ENCODE measurements at regions not wholly inside any gene's neighbourhood (a gene's known extent, or its start where the extent isn't known, plus 50 kb on each side); places are given as distances from the start of the nearest gene placed in this dataset.
A peak's percentile ranks its signal among the peaks of the same experiment; 100 is the strongest.

GRCh38 chr15:70268698-70269251 lies 171.1 kb upstream of the TLE3 start:
- no peak for DNase-seq (ENCODE audit: low spot score in 2 of 2)
- Mint-ChIP-seq H3K27ac (no peak overlapping the region), H3K9me3 (no peaks in the 10 kb centered on the region), H3K36me3 (no peaks in the 10 kb centered on the region)
- peak; percentile 10 to 63 for ATAC-seq

DNA sequence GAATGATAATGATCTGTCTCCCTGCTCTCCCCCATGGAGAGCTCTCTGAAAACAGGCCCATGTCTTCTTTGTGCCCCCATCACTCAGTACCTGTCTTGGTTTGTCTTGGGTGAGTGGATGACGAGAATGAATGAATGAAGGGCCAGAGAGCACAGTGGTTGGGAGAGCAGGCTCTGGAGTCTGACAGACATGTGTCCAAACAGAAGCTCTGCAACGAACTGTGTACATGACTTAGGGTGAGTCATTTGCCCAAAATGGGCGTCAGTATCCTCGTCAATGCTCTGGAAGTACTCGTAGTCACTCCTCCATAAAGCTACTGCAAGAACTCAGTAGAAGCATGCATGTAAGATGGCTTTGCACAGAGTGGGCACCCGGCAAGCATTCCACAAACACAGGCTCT lies 170.2 kb upstream of the TLE3 start:
- DNase-seq (ENCODE audit: low spot score in 2 of 2) (no peak), ATAC-seq (no peak)
- no peak overlapping the region for H3K27ac Mint-ChIP-seq
- no peaks in the 10 kb centered on the region for H3K36me3 Mint-ChIP-seq
- H3K9me3 Mint-ChIP-seq: no peaks in the 10 kb centered on the region

DNA sequence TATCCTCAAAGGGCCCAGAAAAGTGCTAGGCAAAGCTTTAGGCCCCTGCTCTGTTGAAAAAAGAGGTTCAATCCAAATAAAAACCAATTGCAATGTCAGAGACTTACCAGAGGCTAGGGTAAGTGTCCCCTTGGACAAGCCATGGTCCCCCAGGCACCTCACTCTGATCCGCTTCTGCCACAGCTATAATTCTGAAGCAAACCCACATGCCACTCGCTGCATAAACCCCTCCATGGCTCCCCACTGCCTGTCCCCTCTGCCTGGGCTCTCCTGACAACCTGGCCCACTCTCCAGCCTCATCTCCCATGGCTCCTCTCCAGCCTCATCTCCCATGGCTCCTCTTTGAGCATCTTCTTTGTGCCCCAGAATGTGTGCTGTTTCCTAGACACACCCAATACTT lies 169.6 kb upstream of the TLE3 start:
- no peak for ATAC-seq
- Mint-ChIP-seq H3K9me3 (no peaks in the 10 kb centered on the region), H3K36me3 (no peaks in the 10 kb centered on the region), H3K27ac (no peak overlapping the region)
- no peak for DNase-seq (ENCODE audit: low spot score in 2 of 2)

DNA sequence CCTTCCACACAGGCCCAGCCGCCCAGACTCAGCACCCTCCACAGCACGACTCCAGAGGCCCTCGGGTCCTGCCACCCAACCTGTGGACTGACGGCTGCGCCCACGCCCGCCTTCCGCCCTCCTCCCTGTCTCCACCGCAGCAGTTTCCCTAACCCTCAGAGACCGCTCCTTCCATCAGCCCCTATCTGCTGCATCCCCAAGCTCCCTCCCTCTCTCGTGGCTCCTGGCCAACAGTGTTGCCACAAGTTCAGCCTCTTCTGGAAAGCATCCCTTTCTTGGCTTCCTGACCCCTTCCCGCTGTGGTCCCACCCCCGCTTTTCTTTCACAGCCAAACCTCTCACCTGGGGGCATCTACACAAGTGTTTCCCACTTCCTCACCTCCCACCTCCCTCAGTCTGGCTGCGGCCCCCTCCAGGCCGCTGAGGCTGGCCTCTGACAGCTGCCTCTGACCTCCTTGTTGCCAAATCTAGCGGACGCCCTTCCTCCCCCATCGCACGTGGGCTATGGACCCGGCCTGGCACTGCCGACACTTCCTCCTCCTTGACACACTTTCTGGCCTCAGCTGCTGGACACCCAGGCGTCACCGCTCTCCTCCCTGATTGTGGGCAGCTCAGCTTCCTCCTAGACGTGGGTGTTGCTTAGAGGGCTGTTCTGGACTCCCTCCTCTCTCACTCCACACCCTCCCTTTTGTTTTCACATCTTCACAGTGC lies 168.8 kb upstream of the TLE3 start:
- DNase-seq (ENCODE audit: low spot score in 2 of 2): no peak
- H3K36me3 Mint-ChIP-seq: no peaks in the 10 kb centered on the region
- peak in 1 of 2 donors; percentile 39 for ATAC-seq
- no peaks in the 10 kb centered on the region for H3K9me3 Mint-ChIP-seq
- H3K27ac Mint-ChIP-seq: no peak overlapping the region

GRCh38 chr15:70265986-70266385 lies 168.3 kb upstream of the TLE3 start:
- DNase-seq (ENCODE audit: low spot score in 2 of 2) (no peak), ATAC-seq (no peak)
- no peaks in the 10 kb centered on the region for H3K9me3 Mint-ChIP-seq
- H3K36me3 Mint-ChIP-seq: no peaks in the 10 kb centered on the region
- no peak overlapping the region for H3K27ac Mint-ChIP-seq

DNA sequence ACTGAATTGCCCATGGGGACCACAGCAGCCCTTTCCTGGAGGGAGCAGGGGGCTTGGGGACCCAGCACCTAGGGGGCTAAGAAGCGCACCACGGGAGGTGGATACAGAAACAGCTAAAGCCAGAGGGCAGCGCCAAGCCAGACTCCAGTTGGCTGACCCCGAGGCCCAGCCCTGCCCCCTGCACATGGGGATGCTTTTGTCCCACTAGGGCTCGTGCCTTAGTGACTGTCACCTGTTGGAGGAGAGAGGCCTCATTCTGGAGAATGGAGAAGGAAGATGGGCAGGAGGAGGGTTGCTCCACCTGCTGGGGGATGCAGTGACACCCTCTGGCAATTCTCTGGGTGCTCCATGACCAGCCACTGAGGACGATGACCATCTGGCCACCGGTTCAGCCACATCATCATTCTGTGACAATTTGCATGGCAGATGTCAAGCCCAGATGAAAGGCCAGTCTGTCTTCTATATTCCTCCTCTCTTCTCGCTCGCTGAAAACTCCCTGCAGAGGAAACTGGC lies 167.8 kb upstream of the TLE3 start:
- DNase-seq (ENCODE audit: low spot score in 2 of 2) (no peak), ATAC-seq (no peak)
- Mint-ChIP-seq H3K36me3 (no peaks in the 10 kb centered on the region), H3K27ac (no peak overlapping the region), H3K9me3 (no peaks in the 10 kb centered on the region)

DNA sequence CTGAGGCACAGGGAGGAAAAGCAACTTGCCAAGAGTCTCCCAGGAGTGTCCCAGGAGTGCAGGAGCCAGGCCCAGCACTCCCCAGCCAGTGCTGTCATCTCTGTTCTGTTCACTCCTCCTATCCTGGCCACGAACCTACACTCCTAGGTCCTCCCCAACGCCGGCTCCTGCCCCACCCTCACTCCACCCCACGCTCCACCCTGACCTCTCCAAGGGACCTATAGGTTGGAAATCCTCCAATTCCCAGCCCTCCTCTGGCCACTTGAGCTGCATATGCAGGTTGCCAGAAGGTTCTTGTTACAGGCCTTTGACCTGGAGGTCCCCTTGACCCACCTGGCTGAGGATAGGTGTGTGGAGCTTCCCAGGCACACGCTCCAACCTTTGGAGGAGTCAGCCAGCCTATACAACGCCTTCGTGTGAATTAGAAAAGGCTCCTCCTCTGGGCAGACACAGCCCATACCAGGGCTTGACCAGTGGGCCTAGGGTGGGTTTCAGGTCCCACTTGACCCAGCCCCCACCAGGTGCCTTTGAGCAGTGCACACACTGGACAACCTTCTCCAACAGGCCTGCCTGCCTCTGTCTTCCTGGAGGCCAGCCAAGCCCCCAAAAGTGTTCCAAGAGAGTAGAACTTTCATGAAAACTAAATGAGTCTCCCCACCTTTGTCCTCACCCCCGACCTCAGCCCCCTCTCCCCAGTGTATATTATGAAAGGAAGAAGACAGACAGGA lies 167.2 kb upstream of the TLE3 start:
- DNase-seq (ENCODE audit: low spot score in 2 of 2) (no peak), ATAC-seq (no peak)
- H3K36me3 Mint-ChIP-seq: no peaks in the 10 kb centered on the region
- no peak overlapping the region for H3K27ac Mint-ChIP-seq
- H3K9me3 Mint-ChIP-seq: no peaks in the 10 kb centered on the region

- peak in 1 of 2 donors; percentile 36 for ATAC-seq
- Mint-ChIP-seq H3K27ac (no peak overlapping the region), H3K9me3 (no peaks in the 10 kb centered on the region), H3K36me3 (no peaks in the 10 kb centered on the region)
- no peak for DNase-seq (ENCODE audit: low spot score in 2 of 2)
Measured at GRCh38 chr15:70264014-70264582, 166.4 kb upstream of the TLE3 start.

DNA sequence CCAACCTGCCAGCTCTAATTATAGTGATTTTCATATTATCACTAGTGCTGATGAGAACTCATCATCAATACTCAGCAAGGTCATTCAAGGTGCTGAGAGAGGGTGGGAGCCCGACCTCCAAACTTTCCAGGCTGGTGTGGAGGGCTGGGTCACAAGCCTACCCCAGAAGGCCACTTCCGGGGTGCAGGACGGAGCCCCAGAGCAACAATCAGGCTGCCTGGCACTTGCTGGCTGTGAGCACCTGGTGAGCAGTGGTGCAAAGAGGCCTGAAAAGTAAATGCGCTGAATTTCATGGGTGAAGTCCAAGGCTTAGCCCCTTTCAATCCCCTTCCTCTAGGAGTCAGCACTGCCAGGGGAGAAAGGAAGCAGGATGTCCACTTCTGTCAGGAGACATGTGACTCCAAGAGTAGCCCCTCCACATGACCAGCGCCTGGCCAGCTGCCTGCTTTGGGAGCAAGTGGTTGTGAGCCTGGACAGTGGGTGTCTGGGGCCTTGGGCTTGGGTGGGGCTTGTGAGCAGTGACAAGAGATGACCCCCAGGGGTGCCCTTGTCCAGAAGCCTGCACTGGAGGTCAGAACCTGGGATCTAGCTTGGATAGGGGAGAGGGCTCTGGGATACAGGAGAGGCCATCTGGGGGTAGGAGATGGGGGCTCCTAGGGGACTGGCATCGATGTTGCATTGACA lies 165.0 kb upstream of the TLE3 start:
- DNase-seq (ENCODE audit: low spot score in 2 of 2) (no peak), ATAC-seq (no peak)
- Mint-ChIP-seq H3K27ac (no peak overlapping the region), H3K9me3 (no peaks in the 10 kb centered on the region), H3K36me3 (no peaks in the 10 kb centered on the region)

GRCh38 chr15:70262171-70262570 lies 164.5 kb upstream of the TLE3 start:
- H3K27ac Mint-ChIP-seq: no peak overlapping the region
- no peak for ATAC-seq
- DNase-seq (ENCODE audit: low spot score in 2 of 2): no peak
- no peaks in the 10 kb centered on the region for H3K9me3 Mint-ChIP-seq
- no peaks in the 10 kb centered on the region for H3K36me3 Mint-ChIP-seq

DNA sequence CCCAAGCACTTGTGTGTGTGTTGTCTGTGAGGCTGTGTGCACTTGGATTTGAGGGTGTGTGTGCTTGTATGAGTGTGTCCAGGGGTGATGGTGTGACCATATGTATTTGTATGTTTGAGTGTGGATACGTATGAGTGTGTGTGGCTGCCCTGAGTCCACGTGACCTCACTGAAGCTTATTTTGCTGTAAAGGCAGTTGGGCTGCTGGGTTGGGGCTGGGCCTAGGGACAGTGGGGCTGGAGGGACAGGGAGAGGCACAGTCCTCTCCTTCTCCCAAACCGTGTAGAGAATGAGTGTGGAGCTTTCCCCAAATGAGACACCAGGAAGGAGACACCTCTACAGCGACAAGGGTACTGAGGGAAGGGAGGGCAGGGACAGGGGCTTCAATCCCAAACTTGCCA lies 163.4 kb upstream of the TLE3 start:
- Mint-ChIP-seq H3K36me3 (peaks cover 0 to 5% of the 10 kb centered on the region in 2 donors), H3K27ac (no peak overlapping the region), H3K9me3 (peaks cover 0 to 3% of the 10 kb centered on the region in 2 donors)
- DNase-seq (ENCODE audit: low spot score in 2 of 2) (no peak), ATAC-seq (no peak)

DNA sequence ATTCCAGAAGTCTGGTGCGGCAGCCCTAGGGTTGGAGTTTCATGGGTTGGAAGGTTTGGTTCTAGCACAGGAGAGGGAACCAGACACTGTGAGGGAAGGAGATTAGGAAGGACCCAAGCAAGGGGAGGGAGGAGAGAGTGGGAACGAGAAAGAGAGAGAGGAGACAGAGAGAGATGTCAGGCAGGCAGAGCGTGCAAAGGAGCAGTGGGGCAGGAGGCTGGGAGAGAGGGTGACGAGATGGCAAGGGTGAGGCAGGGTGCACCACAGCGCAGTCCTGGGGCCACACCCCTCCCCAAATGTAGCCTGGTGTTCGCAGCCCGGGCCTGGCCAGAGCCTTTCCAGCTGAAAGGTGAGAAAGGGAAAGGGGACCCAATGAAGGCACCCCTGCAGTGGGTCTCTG lies 162.9 kb upstream of the TLE3 start:
- ATAC-seq (no peak), DNase-seq (ENCODE audit: low spot score in 2 of 2) (no peak)
- Mint-ChIP-seq H3K36me3 (peaks cover 0 to 5% of the 10 kb centered on the region in 2 donors), H3K9me3 (peaks cover 0 to 3% of the 10 kb centered on the region in 2 donors), H3K27ac (no peak overlapping the region)

- Mint-ChIP-seq H3K36me3 (peaks cover 0 to 5% of the 10 kb centered on the region in 2 donors), H3K27ac (no peak overlapping the region), H3K9me3 (peaks cover 0 to 3% of the 10 kb centered on the region in 2 donors)
- ATAC-seq: peak in 1 of 2 donors; percentile 49
- DNase-seq (ENCODE audit: low spot score in 2 of 2): no peak
Measured at GRCh38 chr15:70259640-70260508, 162.2 kb upstream of the TLE3 start.

DNA sequence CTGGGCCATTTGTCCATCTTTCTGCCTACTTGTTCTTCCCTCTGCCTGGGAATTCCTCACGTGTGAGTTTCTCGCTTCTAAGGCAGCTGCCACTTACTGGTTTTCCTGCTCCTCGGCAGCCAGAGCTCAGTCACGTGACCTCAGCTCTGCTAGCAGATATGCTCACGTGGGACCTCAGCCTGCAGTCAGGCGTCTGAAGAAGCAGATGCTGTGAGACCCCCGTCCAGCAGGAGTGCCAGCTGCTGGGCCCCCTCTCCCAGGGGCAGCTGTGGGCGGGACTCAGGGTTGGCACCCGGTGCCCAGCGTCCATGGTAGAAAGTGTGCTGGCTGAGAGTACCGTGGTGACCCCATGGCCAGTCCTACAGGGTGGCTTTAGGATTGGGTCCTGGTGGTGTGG lies 161.3 kb upstream of the TLE3 start:
- Mint-ChIP-seq H3K9me3 (peaks cover 0 to 3% of the 10 kb centered on the region in 2 donors), H3K27ac (peak overlapping the region in 1 of 2 donors; percentile 22), H3K36me3 (peaks cover 0 to 5% of the 10 kb centered on the region in 2 donors)
- DNase-seq (ENCODE audit: low spot score in 2 of 2) (no peak), ATAC-seq (no peak)

- H3K27ac Mint-ChIP-seq: peak overlapping the region; percentile 22 to 79
Measured at GRCh38 chr15:70258369-70259027, 160.8 kb upstream of the TLE3 start.

More at GRCh38 chr15:70258369-70259027, 160.8 kb upstream of the TLE3 start:
- Mint-ChIP-seq H3K36me3 (peaks cover 0 to 5% of the 10 kb centered on the region in 2 donors), H3K9me3 (peaks cover 0 to 3% of the 10 kb centered on the region in 2 donors)
- peak; percentile 69 to 91 for DNase-seq (ENCODE audit: low spot score in 2 of 2)
- ATAC-seq: peak; percentile 94 to 96
